Loucy (cell line): ENCODE measurements at regions not wholly inside any gene's neighbourhood (a gene's known extent, or its start where the extent isn't known, plus 50 kb on each side); places are given as distances from the start of the nearest gene placed in this dataset.

Experiments used
- EZH2phosphoT487 ChIP-seq: fragments of 200-600 bp; IDR thresholded peaks from 2 replicates; pipeline ENCODE4 v1.6.1; 2018; ENCODE audit warnings: antibody characterized with exemption, mild to moderate bottlenecking, moderate library complexity, borderline replicate concordance
- TF ChIP-seq, protein P1 (sequence below): fragments of 200-600 bp; sonication (generic); conservative IDR thresholded peaks from 2 replicates; pipeline ENCODE4 v1.5.1; 2014; ENCODE audit warnings: mild to moderate bottlenecking, antibody characterized with exemption, low read length

DNA sequence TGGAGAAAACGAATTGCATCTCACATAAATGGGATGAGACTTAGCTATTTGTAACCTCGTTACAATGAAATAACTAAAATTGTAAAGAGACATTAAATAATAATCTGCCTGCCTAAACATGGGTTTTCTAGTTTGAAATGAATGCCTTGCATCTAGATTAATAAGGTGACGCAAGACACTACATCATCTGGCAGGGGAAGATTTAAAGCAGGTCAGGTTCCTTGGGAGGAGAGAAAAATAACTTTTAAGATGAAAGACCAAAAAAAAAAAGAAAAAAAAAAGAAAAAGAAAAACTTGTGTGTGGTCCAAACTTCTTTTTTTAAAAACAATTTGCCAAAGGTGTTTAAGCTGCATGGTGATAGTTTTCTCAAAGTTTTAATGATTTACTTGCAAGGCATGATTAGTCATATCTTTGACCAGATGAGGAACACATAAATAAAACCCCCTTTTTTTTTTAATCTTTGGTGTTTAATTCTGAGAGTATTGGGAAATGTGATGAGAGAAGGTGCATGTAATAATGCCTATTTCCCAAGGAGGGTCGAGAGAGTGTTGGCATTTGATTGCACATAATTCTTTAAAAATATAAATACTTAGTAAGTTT is 122.9 kb upstream of the ADAMTSL1 start:
- TF ChIP-seq EZH2phosphoT487, result no peak
- TF ChIP-seq, protein P1, sequence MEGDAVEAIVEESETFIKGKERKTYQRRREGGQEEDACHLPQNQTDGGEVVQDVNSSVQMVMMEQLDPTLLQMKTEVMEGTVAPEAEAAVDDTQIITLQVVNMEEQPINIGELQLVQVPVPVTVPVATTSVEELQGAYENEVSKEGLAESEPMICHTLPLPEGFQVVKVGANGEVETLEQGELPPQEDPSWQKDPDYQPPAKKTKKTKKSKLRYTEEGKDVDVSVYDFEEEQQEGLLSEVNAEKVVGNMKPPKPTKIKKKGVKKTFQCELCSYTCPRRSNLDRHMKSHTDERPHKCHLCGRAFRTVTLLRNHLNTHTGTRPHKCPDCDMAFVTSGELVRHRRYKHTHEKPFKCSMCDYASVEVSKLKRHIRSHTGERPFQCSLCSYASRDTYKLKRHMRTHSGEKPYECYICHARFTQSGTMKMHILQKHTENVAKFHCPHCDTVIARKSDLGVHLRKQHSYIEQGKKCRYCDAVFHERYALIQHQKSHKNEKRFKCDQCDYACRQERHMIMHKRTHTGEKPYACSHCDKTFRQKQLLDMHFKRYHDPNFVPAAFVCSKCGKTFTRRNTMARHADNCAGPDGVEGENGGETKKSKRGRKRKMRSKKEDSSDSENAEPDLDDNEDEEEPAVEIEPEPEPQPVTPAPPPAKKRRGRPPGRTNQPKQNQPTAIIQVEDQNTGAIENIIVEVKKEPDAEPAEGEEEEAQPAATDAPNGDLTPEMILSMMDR, result no peak
